Lower leg skin (tissue), 4 donors: ENCODE measurements at regions not wholly inside any gene's neighbourhood (a gene's known extent, or its start where the extent isn't known, plus 50 kb on each side); places are given as distances from the start of the nearest gene placed in this dataset.

ENCODE experiments used
- DNase-seq, 2 donors: peaks; one replicate each; pipeline ENCODE4 v3.0.0-alpha.2; 2019; ENCODE audit warnings: low spot score in 2 of 2
- H3K4me3 ChIP-seq: fragments of 200-600 bp; sonication (generic); 2 replicates; pipeline ENCODE4 v1.5.1; 2017; ENCODE audit warnings: mild to moderate bottlenecking, low read depth; ENCODE audit not compliant: poor library complexity, severe bottlenecking
- CTCF ChIP-seq, 3 donors: fragments of 450-650 bp; IDR thresholded peaks; one replicate each; pipeline ENCODE4 v1.5.1; 2016; ENCODE audit warnings: antibody characterized with exemption in 3 of 3, mild to moderate bottlenecking in 3 of 3, moderate library complexity in 2 of 3
- POLR2A ChIP-seq, 2 donors: fragments of 450-650 bp; IDR thresholded peaks; one replicate each; pipeline ENCODE4 v1.6.1; 2016 to 2017; ENCODE audit warnings: antibody characterized with exemption in 2 of 2, mild to moderate bottlenecking in 1 of 2, moderate library complexity in 1 of 2
- WGBS, 2 donors: methylation state at CpG; one replicate each; pipeline ENCODE4 v1.1.5; 2018; 5-methylcytosine and 5-hydroxymethylcytosine counted together
- intact Hi-C: fragments of 100-400 bp; cut with DNase I; formaldehyde crosslinking; loops from one replicate; pipeline ENCODE4 v1.15.0; 2023; ENCODE audit warnings: low total_unique reads

GRCh38 chr3:8182904-8183303 lies 318.7 kb upstream of the LMCD1 start:
- intact Hi-C loops = no loop called here
- WGBS, 2 donors = 56 to 60% methylated on average over 1 of the region's 1 CpG
- DNase-seq = no peak
- H3K4me3 ChIP-seq = no peak overlapping the region
- TF ChIP-seq CTCF (IDR thresholded peaks at IDR 0.05) (no peak), POLR2A (IDR thresholded peaks at IDR 0.05) (no peak)

- 56 to 62% methylated on average over 3 of the region's 3 CpGs for WGBS, 2 donors
- intact Hi-C loops = no loop called here
- no peak overlapping the region for H3K4me3 ChIP-seq
- TF ChIP-seq POLR2A (IDR thresholded peaks at IDR 0.05) = no peak
- no peak for TF ChIP-seq CTCF (IDR thresholded peaks at IDR 0.05)
- DNase-seq = no peak
Measured at GRCh38 chr3:8183627-8184026, 318.0 kb upstream of the LMCD1 start.

- no peak overlapping the region for H3K4me3 ChIP-seq
- no peak for DNase-seq
- no peak for TF ChIP-seq POLR2A (IDR thresholded peaks at IDR 0.05)
- no peak for TF ChIP-seq CTCF (IDR thresholded peaks at IDR 0.05)
- intact Hi-C loops = no loop called here
- 72 to 94% methylated on average over 3 of the region's 3 CpGs for WGBS, 2 donors
Measured at GRCh38 chr3:8186213-8186612, 315.4 kb upstream of the LMCD1 start.

- H3K4me3 ChIP-seq = no peak overlapping the region
- no peak for DNase-seq
- WGBS, 2 donors = 87 to 89% methylated on average over 5 of the region's 5 CpGs
- TF ChIP-seq CTCF (IDR thresholded peaks at IDR 0.05) (no peak), POLR2A (IDR thresholded peaks at IDR 0.05) (no peak)
- intact Hi-C loops = no loop called here
Measured at GRCh38 chr3:8187996-8188395, 313.6 kb upstream of the LMCD1 start.

GRCh38 chr3:8189051-8189450 lies 312.6 kb upstream of the LMCD1 start:
- DNase-seq = no peak
- intact Hi-C loops = no loop called here
- TF ChIP-seq CTCF (IDR thresholded peaks at IDR 0.05) = no peak
- 76 to 77% methylated on average over 1 of the region's 1 CpG for WGBS, 2 donors
- no peak overlapping the region for H3K4me3 ChIP-seq

- DNase-seq = no peak
- WGBS, 2 donors = 96 to 100% methylated on average over 1 of the region's 1 CpG
- intact Hi-C loops = no loop called here
- TF ChIP-seq POLR2A (IDR thresholded peaks at IDR 0.05) = no peak
- no peak for TF ChIP-seq CTCF (IDR thresholded peaks at IDR 0.05)
- H3K4me3 ChIP-seq = no peak overlapping the region
Measured at GRCh38 chr3:8191406-8191805, 310.2 kb upstream of the LMCD1 start.
